IMR-90 (cell line): ENCODE measurements at regions not wholly inside any gene's neighbourhood (a gene's known extent, or its start where the extent isn't known, plus 50 kb on each side); places are given as distances from the start of the nearest gene placed in this dataset.

Experiments
- ATAC-seq: fragments of 200-7000 bp; cut with Tn5 transposase; 2 replicates; pipeline ENCODE4 v1.9.1; 2020; ENCODE audit warnings: low read depth, mild to moderate bottlenecking, moderate library complexity
- BruUV-seq: library from RNA; stranded (reverse); fragments of 400-500 nt; replicated peaks from 2 replicates; lab custom pipeline; 2021; lab: Mats Ljungman, UMichigan
- CTCF ChIA-PET: fragments of 300-600 bp; formaldehyde crosslinking; extraction: SDS; loops from one replicate; lab custom pipeline; 2021; ENCODE audit warnings: antibody characterized with exemption; lab: Yijun Ruan, JAX
- POLR2A ChIA-PET: fragments of 300-600 bp; sonication (Branson Sonifier 250); formaldehyde crosslinking; loops from one replicate; lab custom pipeline; 2022; ENCODE audit warnings: antibody characterized with exemption; ENCODE audit not compliant: unreplicated experiment; lab: Charles Lee
- DNase-seq: peaks from one replicate; pipeline ENCODE4 v3.0.0; 2013
- H2AFZ ChIP-seq: replicated peaks from 2 replicates; pipeline ENCODE3; 2013; ENCODE audit warnings: low read length, mild to moderate bottlenecking; ENCODE audit not compliant: poor library complexity
- H2AK5ac ChIP-seq: 2 replicates; pipeline ENCODE4 v1.6.1; 2013; ENCODE audit warnings: low read depth, low read length, inconsistent platforms
- H2AK9ac ChIP-seq: replicated peaks from 2 replicates; pipeline ENCODE3; 2013; ENCODE audit warnings: mild to moderate bottlenecking, low read depth, low read length, moderate library complexity; ENCODE audit not compliant: poor library complexity
- H2BK120ac ChIP-seq: 2 replicates; pipeline ENCODE4 v1.6.1; 2013; ENCODE audit warnings: low read depth, low read length, inconsistent platforms
- H2BK15ac ChIP-seq: 3 replicates; pipeline ENCODE4 v1.6.1; 2013; ENCODE audit warnings: low read depth, low read length, inconsistent platforms
- H2BK20ac ChIP-seq: 2 replicates; pipeline ENCODE4 v1.6.1; 2013; ENCODE audit warnings: low read depth, mild to moderate bottlenecking, inconsistent platforms, low read length, moderate library complexity
- H2BK5ac ChIP-seq: 2 replicates; pipeline ENCODE4 v1.6.1; 2013; ENCODE audit warnings: mild to moderate bottlenecking, low read depth, low read length, inconsistent platforms; ENCODE audit not compliant: poor library complexity, severe bottlenecking
- H3K14ac ChIP-seq: replicated peaks from 2 replicates; pipeline ENCODE4 v1.6.1; 2013; ENCODE audit warnings: low read depth, low read length, inconsistent platforms
- H3K18ac ChIP-seq: 2 replicates; pipeline ENCODE4 v1.6.1; 2013; ENCODE audit warnings: low read depth, low read length, control low read depth
- H3K23ac ChIP-seq: 2 replicates; pipeline ENCODE4 v1.6.1; 2013; ENCODE audit warnings: low read depth, low read length, inconsistent platforms
- H3K27ac ChIP-seq: 2 replicates; pipeline ENCODE4 v1.5.1; 2013; ENCODE audit warnings: mild to moderate bottlenecking, control low read depth, low read length; ENCODE audit not compliant: insufficient read depth
- H3K27me3 ChIP-seq: 2 replicates; pipeline ENCODE4 v1.6.1; 2013; ENCODE audit warnings: low read length; ENCODE audit not compliant: control insufficient read depth, insufficient read depth
- H3K36me3 ChIP-seq: 2 replicates; pipeline ENCODE4 v1.6.1; 2013; ENCODE audit warnings: low read length, mixed read lengths; ENCODE audit not compliant: control insufficient read depth, insufficient read depth
- H3K4ac ChIP-seq: 2 replicates; pipeline ENCODE4 v1.6.1; 2013; ENCODE audit warnings: low read depth, low read length, inconsistent platforms
- H3K4me1 ChIP-seq: 2 replicates; pipeline ENCODE4 v1.6.1; 2013; ENCODE audit warnings: low read length, mixed read lengths; ENCODE audit not compliant: control insufficient read depth, insufficient read depth
- H3K4me2 ChIP-seq: 2 replicates; pipeline ENCODE4 v1.6.1; 2013; ENCODE audit warnings: low read depth, mild to moderate bottlenecking, control low read depth, low read length, moderate library complexity
- H3K4me3 ChIP-seq: 2 replicates; pipeline ENCODE4 v1.5.1; 2013; ENCODE audit warnings: low read depth, mild to moderate bottlenecking, control low read depth, low read length, moderate library complexity; ENCODE audit not compliant: insufficient read depth
- H3K56ac ChIP-seq: 2 replicates; pipeline ENCODE4 v1.6.1; 2013; ENCODE audit warnings: low read length, inconsistent platforms; ENCODE audit not compliant: insufficient read depth; ENCODE audit errors: extremely low read depth
- H3K79me1 ChIP-seq, 2 experiments: 2 replicates each; pipeline ENCODE4 v1.6.1; 2013; ENCODE audit warnings: low read length in 2 of 2, inconsistent platforms in 1 of 2, low read depth in 1 of 2
- H3K9ac ChIP-seq: 2 replicates; pipeline ENCODE4 v1.6.1; 2013; ENCODE audit warnings: low read depth, low read length, control low read depth
- H3K9me1 ChIP-seq: 2 replicates; pipeline ENCODE4 v1.6.1; 2013; ENCODE audit warnings: low read length, inconsistent platforms; ENCODE audit not compliant: insufficient read depth
- H3K9me3 ChIP-seq: 2 replicates; pipeline ENCODE4 v1.6.1; 2013; ENCODE audit warnings: low read length; ENCODE audit not compliant: control insufficient read depth, insufficient read depth
- H4K20me1 ChIP-seq: 2 replicates; pipeline ENCODE4 v1.6.1; 2013; ENCODE audit warnings: low read length, inconsistent platforms; ENCODE audit not compliant: insufficient read depth
- H4K5ac ChIP-seq: 2 replicates; pipeline ENCODE4 v1.6.1; 2013; ENCODE audit warnings: mild to moderate bottlenecking, low read depth, low read length, control low read depth
- H4K8ac ChIP-seq, 2 experiments: 2 replicates each; pipeline ENCODE4 v1.6.1; 2013; ENCODE audit warnings: low read depth in 2 of 2, low read length in 2 of 2, control low read depth in 1 of 2, inconsistent platforms in 1 of 2
- H4K91ac ChIP-seq: 2 replicates; pipeline ENCODE4 v1.6.1; 2013; ENCODE audit warnings: low read depth, low read length, inconsistent platforms; ENCODE audit not compliant: insufficient read depth
- CEBPB ChIP-seq: IDR thresholded peaks from 2 replicates; pipeline ENCODE4 v1.6.1; 2012; ENCODE audit warnings: low read depth, low read length, improper control_type of control experiment
- MAFK ChIP-seq: IDR thresholded peaks from 2 replicates; pipeline ENCODE4 v1.6.1; 2012; ENCODE audit warnings: low read depth, low read length, improper control_type of control experiment
- MAZ ChIP-seq: IDR thresholded peaks from 2 replicates; pipeline ENCODE4 v1.6.1; 2012; ENCODE audit warnings: low read depth, mild to moderate bottlenecking, low read length, improper control_type of control experiment, moderate library complexity, borderline replicate concordance
- RAD21 ChIP-seq: IDR thresholded peaks from 2 replicates; pipeline ENCODE4 v1.6.1; 2012; ENCODE audit warnings: low read length, improper control_type of control experiment
- SMC3 ChIP-seq: fragments of 150-350 bp; IDR thresholded peaks from 2 replicates; pipeline ENCODE4 v1.6.1; 2016; ENCODE audit warnings: low read depth, mild to moderate bottlenecking, antibody characterized with exemption, low read length, moderate library complexity
- WGBS, 2 experiments: methylation state at CpG; one replicate each; pipeline versions ENCODE4 v1.1.5 to v1.1.7; 2013; ENCODE audit warnings: missing lambda C conversion rate in 2 of 2; ENCODE audit not compliant: insufficient read length in 1 of 2; ENCODE audit errors: extremely low coverage in 2 of 2; 5-methylcytosine and 5-hydroxymethylcytosine counted together
- dilution Hi-C: fragments of 300-500 bp; cut with HindIII; formaldehyde crosslinking; loops from one replicate; pipeline ENCODE4 v1.14.3; 2018; ENCODE audit warnings: low sequenced_read_pairs; ENCODE audit not compliant: unreplicated experiment
- in situ Hi-C: fragments of 300-500 bp; cut with MboI; formaldehyde crosslinking; loops from 3 replicates; pipeline ENCODE4 v1.14.3; 2019; ENCODE audit warnings: low sequenced_read_pairs, inconsistent platforms, mixed read lengths
- intact Hi-C: fragments of 100-400 bp; cut with micrococcal nuclease; formaldehyde crosslinking; loops from 2 replicates; pipeline ENCODE4 v1.10.0; 2022
- TF ChIP-seq, protein P1 (sequence below): conservative IDR thresholded peaks from 2 replicates; pipeline ENCODE4 v1.5.1; 2012; ENCODE audit warnings: mild to moderate bottlenecking, low read depth, low read length, improper control_type of control experiment
- TF ChIP-seq, protein P2 (sequence below): fragments of 150-350 bp; IDR thresholded peaks from 2 replicates; pipeline ENCODE4 v1.6.1; 2017; ENCODE audit warnings: mild to moderate bottlenecking, antibody characterized with exemption, low read length, low read depth

DNA sequence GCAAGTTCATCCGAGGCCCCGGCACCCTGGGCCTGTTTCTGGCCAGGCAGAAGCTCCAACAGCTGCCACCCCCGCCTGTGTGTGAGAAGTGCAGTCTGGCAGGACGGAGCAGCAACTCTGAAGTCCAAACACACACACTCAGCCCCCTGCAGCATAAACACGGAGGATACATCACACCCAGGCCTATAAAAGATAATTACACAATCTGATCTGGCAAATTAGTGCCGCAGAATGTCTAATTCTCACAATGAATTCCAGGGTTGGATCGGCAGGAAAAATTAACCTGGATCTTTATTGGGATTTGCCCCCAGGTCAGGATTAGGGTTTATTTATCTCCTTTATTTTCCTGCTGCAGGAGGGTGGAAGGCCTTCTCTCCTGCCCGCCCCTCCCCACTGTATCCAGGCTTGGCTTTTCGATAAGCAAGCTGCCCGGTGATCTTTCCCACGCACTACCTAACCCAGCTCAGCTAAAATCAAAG lies 311.4 kb downstream of the SOX9 start:
- ChIA-PET POLR2A (no interaction called here), CTCF (interaction anchor here (0.6 kb wide), 1 partner anchor 108 kb away, joined by 3 read pairs; no protein-coding TSS in a partner anchor)
- Histone ChIP-seq H4K91ac (peak overlapping the region; percentile 64), H3K27me3 (no peaks in the 10 kb centered on the region), H4K20me1 (no peaks in the 10 kb centered on the region), H4K8ac (peak overlapping the region in 1 of 2 experiments; percentile 58; a peak in 1 of 4 replicates), H3K79me1 (peaks cover 28 to 51% of the 10 kb centered on the region in 2 experiments; a peak in 3 of 4 replicates), H3K36me3 (no peaks in the 10 kb centered on the region), H3K56ac (no peak overlapping the region), H2BK15ac (peak overlapping the region; percentile 5; the same call in 1 of the 3 replicates), H3K23ac (0 out of 2 replicates have a peak overlapping the region, but pooled peaks have one; percentile 53), H2BK120ac (peak overlapping the region; percentile 15), H3K4me2 (peak overlapping the region; percentile 52), H3K4me3 (no peak overlapping the region), H2BK20ac (peak overlapping the region; percentile 2; the same call in 1 of the 2 replicates), H3K4me1 (peaks cover 15% of the 10 kb centered on the region), H3K4ac (peak overlapping the region; percentile 51), H3K14ac (peak overlapping the region; percentile 61), H2BK5ac (no peak overlapping the region), H2AK9ac (peak overlapping the region; percentile 3), H3K9me3 (no peaks in the 10 kb centered on the region), H3K27ac (peak overlapping the region; percentile 56), H2AK5ac (peak overlapping the region; percentile 46), H4K5ac (no peak overlapping the region), H3K18ac (peak overlapping the region; percentile 25; the same call in 1 of the 2 replicates), H2AFZ (peak overlapping the region; percentile 25), H3K9ac (no peak overlapping the region; the same call in 1 of the 2 replicates), H3K9me1 (peaks cover 6% of the 10 kb centered on the region; the same call in 1 of the 2 replicates)
- peak; percentile 87 for ATAC-seq
- DNase-seq = peak; percentile 53
- intact Hi-C loops (loop anchor here (5.0 kb wide), 1 partner anchor 310 kb away; the partner anchor contains the start of gene SOX9), in situ Hi-C loops (no loop called here), dilution Hi-C loops (no loop called here)
- WGBS, 2 experiments = no CpG with 5 or more reads among the region's 11 CpGs
- no TSS peak for BruUV-seq
- TF ChIP-seq MAZ (peak; percentile 50; the same call in 1 of the 2 replicates), CEBPB (peak; percentile 31; the same call in 1 of the 2 replicates), RAD21 (peak; percentile 14; the same call in 1 of the 2 replicates), SMC3 (peak; percentile 27; the same call in 1 of the 2 replicates), MAFK (no peak)
- TF ChIP-seq, protein P1, sequence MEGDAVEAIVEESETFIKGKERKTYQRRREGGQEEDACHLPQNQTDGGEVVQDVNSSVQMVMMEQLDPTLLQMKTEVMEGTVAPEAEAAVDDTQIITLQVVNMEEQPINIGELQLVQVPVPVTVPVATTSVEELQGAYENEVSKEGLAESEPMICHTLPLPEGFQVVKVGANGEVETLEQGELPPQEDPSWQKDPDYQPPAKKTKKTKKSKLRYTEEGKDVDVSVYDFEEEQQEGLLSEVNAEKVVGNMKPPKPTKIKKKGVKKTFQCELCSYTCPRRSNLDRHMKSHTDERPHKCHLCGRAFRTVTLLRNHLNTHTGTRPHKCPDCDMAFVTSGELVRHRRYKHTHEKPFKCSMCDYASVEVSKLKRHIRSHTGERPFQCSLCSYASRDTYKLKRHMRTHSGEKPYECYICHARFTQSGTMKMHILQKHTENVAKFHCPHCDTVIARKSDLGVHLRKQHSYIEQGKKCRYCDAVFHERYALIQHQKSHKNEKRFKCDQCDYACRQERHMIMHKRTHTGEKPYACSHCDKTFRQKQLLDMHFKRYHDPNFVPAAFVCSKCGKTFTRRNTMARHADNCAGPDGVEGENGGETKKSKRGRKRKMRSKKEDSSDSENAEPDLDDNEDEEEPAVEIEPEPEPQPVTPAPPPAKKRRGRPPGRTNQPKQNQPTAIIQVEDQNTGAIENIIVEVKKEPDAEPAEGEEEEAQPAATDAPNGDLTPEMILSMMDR = 0 out of 2 replicates have a peak, but pooled peaks have one; percentile 12
- TF ChIP-seq, protein P2, sequence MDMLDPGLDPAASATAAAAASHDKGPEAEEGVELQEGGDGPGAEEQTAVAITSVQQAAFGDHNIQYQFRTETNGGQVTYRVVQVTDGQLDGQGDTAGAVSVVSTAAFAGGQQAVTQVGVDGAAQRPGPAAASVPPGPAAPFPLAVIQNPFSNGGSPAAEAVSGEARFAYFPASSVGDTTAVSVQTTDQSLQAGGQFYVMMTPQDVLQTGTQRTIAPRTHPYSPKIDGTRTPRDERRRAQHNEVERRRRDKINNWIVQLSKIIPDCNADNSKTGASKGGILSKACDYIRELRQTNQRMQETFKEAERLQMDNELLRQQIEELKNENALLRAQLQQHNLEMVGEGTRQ = no peak
